ENCODE measurements at regions not wholly inside any gene's neighbourhood (a gene's known extent, or its start where the extent isn't known, plus 50 kb on each side); places are given as distances from the start of the nearest gene placed in this dataset.

GRCh38 chr5:87665166-87665565 lies 252.4 kb upstream of the CCNH start:
- no peak for DNase-seq
- no peaks in the 10 kb centered on the region for H3K9me3 Mint-ChIP-seq
- no peaks in the 10 kb centered on the region for H3K36me3 Mint-ChIP-seq
- no peak overlapping the region for H3K4me3 Mint-ChIP-seq
- intact Hi-C loops (cut with micrococcal nuclease) = no loop called here
- ChIA-PET CTCF (no interaction called here), POLR2A (no interaction called here)
- no peaks in the 10 kb centered on the region for H3K4me1 Mint-ChIP-seq (ENCODE audit: low read depth)
- H3K27ac Mint-ChIP-seq = no peak overlapping the region
- H3K27me3 Mint-ChIP-seq = no peaks in the 10 kb centered on the region

DNA sequence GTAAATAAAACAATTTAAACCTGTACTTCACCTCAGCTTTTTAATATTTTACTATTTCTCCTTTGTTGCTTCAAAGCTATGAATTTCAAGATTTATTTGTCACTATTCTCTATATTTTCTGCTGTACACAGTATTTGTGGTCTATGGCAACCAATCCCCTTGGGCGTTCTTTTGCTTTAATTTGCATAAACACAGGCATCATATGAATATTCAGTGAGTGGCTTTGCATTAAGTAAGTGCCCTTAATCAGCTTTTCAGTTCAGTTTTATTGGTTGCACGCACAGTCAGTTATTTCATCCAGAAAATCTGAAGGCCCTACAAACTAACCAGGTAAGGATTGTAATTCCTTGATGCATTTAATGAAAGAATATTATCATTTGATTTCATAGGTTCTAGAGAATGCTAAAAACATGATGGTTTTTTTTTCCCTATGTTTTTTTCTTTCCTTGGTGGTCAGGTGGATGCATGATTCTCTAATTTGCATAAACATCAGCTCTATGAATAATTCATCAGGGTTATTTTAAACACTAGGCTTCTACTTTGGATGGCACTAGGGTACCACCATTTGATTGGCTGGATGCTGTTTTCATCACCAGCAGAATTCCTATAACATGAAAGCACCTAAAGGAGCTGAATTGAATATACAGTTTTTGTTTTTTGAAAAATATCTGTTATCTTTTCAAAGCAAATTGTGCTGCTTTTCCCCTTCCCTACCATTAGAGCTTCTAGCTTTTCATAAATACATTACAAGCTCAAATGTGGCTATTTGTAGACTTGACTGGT lies 249.2 kb upstream of the CCNH start:
- Mint-ChIP-seq H3K27ac (no peak overlapping the region), H3K27me3 (no peaks in the 10 kb centered on the region), H3K36me3 (no peaks in the 10 kb centered on the region), H3K4me3 (no peak overlapping the region), H3K4me1 (ENCODE audit: low read depth) (no peaks in the 10 kb centered on the region), H3K9me3 (no peaks in the 10 kb centered on the region)
- POLR2A ChIA-PET = interaction anchor here (0.5 kb wide), 1 partner anchor 1311 kb away, joined by 3 read pairs; no protein-coding TSS in a partner anchor
- intact Hi-C loops (cut with micrococcal nuclease) = no loop called here
- no peak for DNase-seq
- CTCF ChIA-PET = no interaction called here

DNA sequence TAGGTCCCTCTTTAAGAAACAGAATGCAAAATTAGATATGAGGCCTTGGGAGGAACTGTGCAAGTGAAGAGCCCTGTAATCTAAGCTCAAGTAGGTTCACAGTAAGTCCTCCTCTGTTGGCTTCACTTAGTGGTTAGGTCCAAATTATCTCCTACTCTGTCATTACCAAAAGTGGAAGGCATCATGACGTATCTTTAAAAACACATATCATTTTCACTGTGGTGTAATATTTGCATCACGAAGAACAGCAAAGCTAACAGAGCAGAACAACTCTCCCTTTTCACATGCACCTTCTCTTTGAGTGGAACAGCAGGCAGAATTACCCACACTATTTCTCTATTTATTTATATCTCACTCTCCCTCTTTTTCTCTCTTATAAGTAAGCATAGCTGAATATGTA lies 240.5 kb upstream of the CCNH start:
- Mint-ChIP-seq H3K27me3 (no peaks in the 10 kb centered on the region), H3K27ac (no peak overlapping the region)

DNA sequence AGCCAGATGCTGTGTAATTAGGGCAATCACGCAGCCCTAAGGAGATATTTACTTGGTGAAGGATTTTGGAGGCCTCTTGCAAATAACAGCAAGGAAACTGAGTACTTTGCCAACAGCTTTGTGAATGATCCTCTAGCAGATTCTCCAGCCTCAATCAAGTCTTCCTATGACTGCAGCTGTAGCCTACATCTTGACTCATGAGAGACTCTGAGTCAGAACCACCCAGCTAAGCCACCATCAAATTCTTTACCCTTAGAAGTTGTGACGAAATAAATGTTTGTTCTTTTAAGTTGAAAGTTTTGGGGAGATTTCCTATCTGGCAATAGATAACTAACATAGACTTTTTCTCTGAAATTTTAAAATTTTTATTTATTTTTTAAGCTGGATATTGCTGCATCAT lies 237.6 kb upstream of the CCNH start:
- Mint-ChIP-seq H3K4me3 (no peak overlapping the region), H3K27ac (no peak overlapping the region)

More for the DNA sequence above, 240.5 kb upstream of the CCNH start:
- Mint-ChIP-seq H3K4me1 (ENCODE audit: low read depth) (no peaks in the 10 kb centered on the region), H3K36me3 (no peaks in the 10 kb centered on the region), H3K4me3 (no peak overlapping the region), H3K9me3 (no peaks in the 10 kb centered on the region)
- intact Hi-C loops (cut with micrococcal nuclease) = no loop called here
- no peak for DNase-seq
- CTCF ChIA-PET = no interaction called here
- POLR2A ChIA-PET = no interaction called here

DNA sequence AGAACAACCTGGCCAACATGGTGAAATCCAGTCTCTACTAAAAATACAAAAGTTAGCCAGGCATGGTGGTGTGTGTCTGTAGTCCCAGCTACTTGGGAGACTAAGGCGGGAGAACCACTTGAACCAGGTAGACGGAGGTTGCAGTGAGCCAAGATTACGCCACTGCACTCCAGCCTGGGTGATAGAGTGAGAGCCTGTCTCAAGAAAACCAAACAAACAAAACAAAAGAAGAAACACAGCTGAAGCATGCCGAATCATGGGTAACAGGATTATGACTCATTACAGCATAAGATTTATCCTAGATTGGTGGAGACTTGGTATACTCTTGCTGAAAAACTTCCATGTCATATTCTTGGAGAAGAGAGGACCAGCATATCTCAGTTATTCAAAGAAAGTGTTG lies 236.7 kb upstream of the CCNH start:
- CTCF ChIA-PET = no interaction called here
- H3K36me3 Mint-ChIP-seq = no peaks in the 10 kb centered on the region
- H3K4me1 Mint-ChIP-seq (ENCODE audit: low read depth) = no peaks in the 10 kb centered on the region
- DNase-seq = no peak
- POLR2A ChIA-PET = no interaction called here
- intact Hi-C loops (cut with micrococcal nuclease) = no loop called here
- H3K4me3 Mint-ChIP-seq = no peak overlapping the region
- H3K27me3 Mint-ChIP-seq = no peaks in the 10 kb centered on the region
- H3K9me3 Mint-ChIP-seq = no peaks in the 10 kb centered on the region
- no peak overlapping the region for H3K27ac Mint-ChIP-seq

More for the DNA sequence above, 237.6 kb upstream of the CCNH start:
- DNase-seq = no peak
- ChIA-PET POLR2A (no interaction called here), CTCF (no interaction called here)
- intact Hi-C loops (cut with micrococcal nuclease) = no loop called here
- H3K9me3 Mint-ChIP-seq = no peaks in the 10 kb centered on the region
- no peaks in the 10 kb centered on the region for H3K36me3 Mint-ChIP-seq
- H3K27me3 Mint-ChIP-seq = no peaks in the 10 kb centered on the region
- no peaks in the 10 kb centered on the region for H3K4me1 Mint-ChIP-seq (ENCODE audit: low read depth)

DNA sequence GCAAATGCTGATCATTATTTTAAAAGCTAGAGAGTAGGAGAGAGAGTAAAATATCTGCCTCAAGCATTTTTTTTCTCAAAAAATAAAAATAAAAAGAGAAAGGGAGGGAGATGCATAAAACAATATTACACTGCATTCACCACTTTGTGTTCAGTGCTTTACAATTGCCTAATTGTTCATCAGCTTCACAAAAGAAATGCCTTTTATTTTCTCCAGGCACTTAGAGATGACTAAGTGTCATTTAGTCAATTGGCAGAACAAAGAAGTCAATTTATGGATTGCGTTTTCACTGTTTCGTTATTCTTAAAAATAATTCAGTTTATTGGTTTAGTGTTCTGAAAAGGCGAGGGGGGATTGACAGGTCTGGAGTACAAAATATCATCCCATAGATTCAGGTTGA lies 232.5 kb upstream of the CCNH start:
- Mint-ChIP-seq H3K4me1 (ENCODE audit: low read depth) (no peaks in the 10 kb centered on the region), H3K4me3 (no peak overlapping the region), H3K9me3 (no peaks in the 10 kb centered on the region), H3K27me3 (no peaks in the 10 kb centered on the region), H3K27ac (no peak overlapping the region), H3K36me3 (no peaks in the 10 kb centered on the region)
- intact Hi-C loops (cut with micrococcal nuclease) = no loop called here
- no peak for DNase-seq
- POLR2A ChIA-PET = no interaction called here
- CTCF ChIA-PET = no interaction called here

DNA sequence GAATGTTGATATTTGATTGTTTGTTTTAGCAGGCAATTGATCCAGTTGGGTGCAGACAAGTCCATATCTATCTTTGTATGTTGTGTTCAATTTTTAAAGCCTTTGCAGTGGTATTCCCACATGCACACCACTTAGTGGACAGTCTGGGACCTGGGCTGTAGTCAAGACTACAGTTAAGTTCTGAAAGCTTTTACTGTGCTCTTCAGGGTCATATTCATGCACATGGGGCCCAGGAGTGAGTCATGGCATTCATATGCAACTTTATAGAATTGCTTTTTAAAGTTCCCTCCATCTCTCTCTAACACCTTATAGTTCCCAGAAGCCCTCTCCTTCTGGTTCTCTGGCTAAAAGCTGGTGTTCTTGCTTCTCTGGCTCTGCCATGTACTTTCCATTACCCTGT lies 228.2 kb upstream of the CCNH start:
- ChIA-PET CTCF (no interaction called here), POLR2A (no interaction called here)
- Mint-ChIP-seq H3K27me3 (no peaks in the 10 kb centered on the region), H3K36me3 (no peaks in the 10 kb centered on the region), H3K4me3 (no peak overlapping the region), H3K27ac (no peak overlapping the region), H3K9me3 (no peaks in the 10 kb centered on the region), H3K4me1 (ENCODE audit: low read depth) (no peaks in the 10 kb centered on the region)
- no peak for DNase-seq
- intact Hi-C loops (cut with micrococcal nuclease) = no loop called here

- no peak for DNase-seq
- Mint-ChIP-seq H3K27ac (no peak overlapping the region), H3K4me3 (no peak overlapping the region), H3K27me3 (no peaks in the 10 kb centered on the region), H3K4me1 (ENCODE audit: low read depth) (no peaks in the 10 kb centered on the region), H3K9me3 (no peaks in the 10 kb centered on the region), H3K36me3 (no peaks in the 10 kb centered on the region)
- CTCF ChIA-PET = no interaction called here
- POLR2A ChIA-PET = no interaction called here
- intact Hi-C loops (cut with micrococcal nuclease) = no loop called here
These were observed 214.6 kb upstream of the CCNH start for GRCh38 chr5:87627363-87627762.

DNA sequence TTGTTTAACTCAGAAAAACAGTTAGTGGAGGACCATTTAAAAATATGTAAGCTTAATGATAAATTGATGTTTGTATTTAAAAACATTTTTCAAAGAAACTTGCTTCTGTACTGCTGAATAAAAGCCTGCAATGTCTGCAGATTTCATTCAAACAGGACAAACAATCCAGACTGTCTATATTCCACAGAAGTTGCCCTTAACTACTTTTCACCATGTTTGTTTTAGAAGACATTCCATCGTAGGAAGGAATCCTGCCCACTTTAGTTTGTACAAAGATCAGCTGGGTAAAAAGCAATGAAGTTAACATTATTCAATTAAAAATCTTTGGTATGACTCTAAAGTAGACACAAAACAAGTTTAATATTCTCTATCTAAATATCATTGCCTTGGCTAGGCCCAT lies 195.7 kb upstream of the CCNH start:
- Mint-ChIP-seq H3K4me1 (ENCODE audit: low read depth) (no peaks in the 10 kb centered on the region), H3K27ac (no peak overlapping the region), H3K36me3 (no peaks in the 10 kb centered on the region), H3K9me3 (no peaks in the 10 kb centered on the region), H3K4me3 (no peak overlapping the region), H3K27me3 (peaks cover 1% of the 10 kb centered on the region)
- CTCF ChIA-PET = no interaction called here
- no peak for DNase-seq
- POLR2A ChIA-PET = no interaction called here
- intact Hi-C loops (cut with micrococcal nuclease) = no loop called here

DNA sequence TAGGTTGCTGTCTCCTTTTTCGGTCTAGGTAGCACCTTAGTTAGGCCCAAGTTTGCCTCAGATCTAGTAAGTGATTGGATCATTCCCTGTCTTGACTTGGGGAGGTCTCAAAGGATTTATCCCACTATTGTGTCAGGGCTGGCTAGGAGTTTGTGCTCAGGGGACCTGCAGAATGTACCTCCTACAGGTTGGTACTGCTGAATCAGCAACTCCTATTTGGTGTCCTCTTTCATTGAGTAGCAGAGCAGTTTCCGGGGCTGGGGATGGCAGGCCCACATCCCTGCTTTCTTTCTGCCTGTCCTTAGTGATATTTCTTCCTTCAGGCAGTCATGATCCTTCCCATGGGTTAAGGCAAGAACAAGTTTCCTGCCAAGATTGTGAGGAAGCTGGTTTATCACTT lies 192.9 kb upstream of the CCNH start:
- ChIA-PET CTCF (interaction anchor here (1.5 kb wide), 1 partner anchor 9 kb away, joined by 3 read pairs; no protein-coding TSS in a partner anchor), POLR2A (no interaction called here)
- Mint-ChIP-seq H3K4me1 (ENCODE audit: low read depth) (no peaks in the 10 kb centered on the region), H3K36me3 (no peaks in the 10 kb centered on the region), H3K27me3 (peaks cover 1% of the 10 kb centered on the region), H3K9me3 (no peaks in the 10 kb centered on the region), H3K27ac (no peak overlapping the region), H3K4me3 (no peak overlapping the region)
- DNase-seq = no peak
- intact Hi-C loops (cut with micrococcal nuclease) = no loop called here

DNA sequence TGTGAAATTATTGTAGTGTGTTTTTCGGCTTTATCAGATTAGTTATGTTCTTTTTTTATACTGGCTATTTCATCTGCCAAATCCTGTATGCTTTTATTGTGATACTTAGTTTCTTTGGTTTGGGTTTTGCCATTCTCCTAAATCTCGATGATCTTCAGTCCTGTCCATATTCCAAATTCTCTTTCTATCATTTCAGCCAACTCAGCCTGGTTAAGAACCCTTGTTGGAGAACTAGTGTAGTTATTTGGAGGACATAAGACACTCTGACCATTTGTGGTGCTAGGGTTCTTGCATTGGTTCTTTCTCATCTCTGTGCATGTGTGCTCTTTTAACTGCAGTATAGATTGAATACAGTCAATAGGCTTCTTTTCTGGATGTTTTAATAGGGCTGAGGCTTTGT lies 187.0 kb upstream of the CCNH start:
- POLR2A ChIA-PET = no interaction called here
- Mint-ChIP-seq H3K4me1 (ENCODE audit: low read depth) (no peaks in the 10 kb centered on the region), H3K36me3 (no peaks in the 10 kb centered on the region), H3K4me3 (no peak overlapping the region), H3K9me3 (no peaks in the 10 kb centered on the region), H3K27ac (no peak overlapping the region), H3K27me3 (peaks cover 1% of the 10 kb centered on the region)
- DNase-seq = no peak
- intact Hi-C loops (cut with micrococcal nuclease) = no loop called here
- CTCF ChIA-PET = no interaction called here

DNA sequence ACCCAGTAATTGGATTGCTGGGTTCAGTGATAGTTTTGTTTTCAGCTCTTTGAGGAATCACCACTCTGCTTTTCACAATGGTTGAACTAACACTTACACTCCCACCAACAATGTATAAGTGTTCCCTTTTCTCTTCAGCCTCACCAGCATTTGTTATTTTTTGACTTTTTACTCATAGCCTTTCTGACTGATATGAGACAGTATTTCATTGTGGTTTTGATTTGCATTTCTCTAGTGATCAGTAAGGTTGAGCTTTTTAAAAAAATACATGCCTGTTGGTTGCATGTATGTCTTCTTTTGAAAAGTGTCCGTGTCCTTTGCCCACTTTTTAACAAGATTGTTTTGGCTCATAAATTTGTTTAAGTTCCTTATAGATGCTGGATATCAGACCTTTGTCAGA lies 185.7 kb upstream of the CCNH start:
- peaks cover 3% of the 10 kb centered on the region for H3K27me3 Mint-ChIP-seq
- intact Hi-C loops (cut with micrococcal nuclease) = no loop called here
- H3K9me3 Mint-ChIP-seq = no peaks in the 10 kb centered on the region
- H3K36me3 Mint-ChIP-seq = no peaks in the 10 kb centered on the region
- ChIA-PET POLR2A (no interaction called here), CTCF (no interaction called here)
- no peak overlapping the region for H3K27ac Mint-ChIP-seq
- no peak for DNase-seq
- no peaks in the 10 kb centered on the region for H3K4me1 Mint-ChIP-seq (ENCODE audit: low read depth)
- H3K4me3 Mint-ChIP-seq = no peak overlapping the region

- no peak for DNase-seq
- intact Hi-C loops (cut with micrococcal nuclease) = no loop called here
- CTCF ChIA-PET = no interaction called here
- Mint-ChIP-seq H3K27me3 (peaks cover 2% of the 10 kb centered on the region), H3K27ac (no peak overlapping the region), H3K36me3 (no peaks in the 10 kb centered on the region), H3K9me3 (no peaks in the 10 kb centered on the region), H3K4me3 (no peak overlapping the region), H3K4me1 (ENCODE audit: low read depth) (no peaks in the 10 kb centered on the region)
- POLR2A ChIA-PET = no interaction called here
These were observed 181.8 kb upstream of the CCNH start for GRCh38 chr5:87594566-87594965.

Data from activated CD4-positive, alpha-beta memory T cell treated with anti-CD3 and anti-CD28 coated beads for 36 hours (primary cell).